Smooth muscle cell (in vitro differentiated cells): ENCODE measurements at regions not wholly inside any gene's neighbourhood (a gene's known extent, or its start where the extent isn't known, plus 50 kb on each side); places are given as distances from the start of the nearest gene placed in this dataset.
A peak's percentile ranks its signal among the peaks of the same experiment; 100 is the strongest.

Source experiments
- DNase-seq: peaks from one replicate; lab custom pipeline; 2025; ENCODE audit not compliant: unreplicated experiment; lab: John Stamatoyannopoulos, UW
- H2AFZ ChIP-seq: fragments of 200-600 bp; sonication (generic); 2 replicates; pipeline ENCODE4 v1.6.0; 2016; ENCODE audit warnings: antibody characterized with exemption, low read depth, mild to moderate bottlenecking
- H3F3A ChIP-seq: fragments of 200-600 bp; sonication (generic); 2 replicates; pipeline ENCODE4 v1.6.0; 2017; ENCODE audit warnings: antibody characterized with exemption, low read depth
- H3K27ac ChIP-seq: fragments of 200-600 bp; sonication (generic); 2 replicates; pipeline ENCODE4 v1.5.1; 2016; ENCODE audit warnings: low read depth, mild to moderate bottlenecking
- H3K27me3 ChIP-seq: fragments of 200-600 bp; sonication (generic); 2 replicates; pipeline ENCODE4 v1.6.1; 2016; ENCODE audit warnings: low read depth, mild to moderate bottlenecking
- H3K36me3 ChIP-seq: fragments of 200-600 bp; sonication (generic); 2 replicates; pipeline ENCODE4 v1.5.1; 2016; ENCODE audit warnings: low read depth
- H3K4me1 ChIP-seq: fragments of 200-600 bp; sonication (generic); 2 replicates; pipeline ENCODE4 v1.5.1; 2016; ENCODE audit warnings: low read depth
- H3K4me2 ChIP-seq: fragments of 200-600 bp; sonication (generic); 2 replicates; pipeline ENCODE4 v1.6.0; 2016; ENCODE audit warnings: mild to moderate bottlenecking
- H3K4me3 ChIP-seq: fragments of 200-600 bp; sonication (generic); 2 replicates; pipeline ENCODE4 v1.5.1; 2016; ENCODE audit warnings: mild to moderate bottlenecking
- H3K79me2 ChIP-seq: fragments of 200-600 bp; sonication (generic); 2 replicates; pipeline ENCODE4 v1.6.0; 2016; ENCODE audit warnings: low read depth, mild to moderate bottlenecking
- H3K9ac ChIP-seq: fragments of 200-600 bp; sonication (generic); 2 replicates; pipeline ENCODE4 v1.6.0; 2016; ENCODE audit warnings: low read depth
- H3K9me3 ChIP-seq: fragments of 200-600 bp; sonication (generic); replicated peaks from 2 replicates; pipeline ENCODE4 v1.5.1; 2016; ENCODE audit warnings: low read depth
- H4K20me1 ChIP-seq: fragments of 200-600 bp; sonication (generic); 2 replicates; pipeline ENCODE4 v1.6.0; 2016; ENCODE audit warnings: low read depth
- WGBS: methylation state at CpG from one replicate; pipeline ENCODE4 v1.1.7; 2016; ENCODE audit warnings: low lambda C conversion rate; 5-methylcytosine and 5-hydroxymethylcytosine counted together
- TF ChIP-seq, protein P1 (sequence below): fragments of 200-600 bp; sonication (generic); IDR thresholded peaks from 2 replicates; pipeline ENCODE4 v1.5.1; 2017; ENCODE audit warnings: borderline replicate concordance, mild to moderate bottlenecking, antibody characterized with exemption; ENCODE audit not compliant: insufficient read depth, poor library complexity, severe bottlenecking

DNA sequence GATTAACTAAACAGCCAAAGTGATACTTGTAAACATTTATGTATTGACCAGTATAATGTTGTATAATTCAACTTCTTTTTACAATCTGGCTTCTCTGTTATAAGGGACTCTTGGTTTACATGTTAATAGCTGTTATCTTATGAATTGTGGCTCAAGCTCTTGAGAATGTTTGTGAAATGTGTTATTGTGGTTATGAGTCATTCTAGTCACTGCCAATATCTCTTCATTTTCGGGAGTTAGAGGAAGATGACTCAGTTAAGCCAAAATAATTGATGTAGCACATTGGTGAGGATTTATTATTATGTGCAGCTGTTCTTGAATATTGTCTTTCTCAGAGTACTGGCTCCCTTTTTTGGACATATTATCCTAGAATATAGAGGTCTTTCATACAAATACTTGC lies 655.2 kb upstream of the RIOK2 start:
- H3K9ac ChIP-seq, result no peak overlapping the region
- H3K36me3 ChIP-seq, result no peaks in the 10 kb centered on the region
- no peaks in the 10 kb centered on the region for H3K9me3 ChIP-seq
- no peak overlapping the region for H2AFZ ChIP-seq
- DNase-seq, result no peak
- H3K4me2 ChIP-seq, result peak overlapping the region; percentile 40
- TF ChIP-seq, protein P1, sequence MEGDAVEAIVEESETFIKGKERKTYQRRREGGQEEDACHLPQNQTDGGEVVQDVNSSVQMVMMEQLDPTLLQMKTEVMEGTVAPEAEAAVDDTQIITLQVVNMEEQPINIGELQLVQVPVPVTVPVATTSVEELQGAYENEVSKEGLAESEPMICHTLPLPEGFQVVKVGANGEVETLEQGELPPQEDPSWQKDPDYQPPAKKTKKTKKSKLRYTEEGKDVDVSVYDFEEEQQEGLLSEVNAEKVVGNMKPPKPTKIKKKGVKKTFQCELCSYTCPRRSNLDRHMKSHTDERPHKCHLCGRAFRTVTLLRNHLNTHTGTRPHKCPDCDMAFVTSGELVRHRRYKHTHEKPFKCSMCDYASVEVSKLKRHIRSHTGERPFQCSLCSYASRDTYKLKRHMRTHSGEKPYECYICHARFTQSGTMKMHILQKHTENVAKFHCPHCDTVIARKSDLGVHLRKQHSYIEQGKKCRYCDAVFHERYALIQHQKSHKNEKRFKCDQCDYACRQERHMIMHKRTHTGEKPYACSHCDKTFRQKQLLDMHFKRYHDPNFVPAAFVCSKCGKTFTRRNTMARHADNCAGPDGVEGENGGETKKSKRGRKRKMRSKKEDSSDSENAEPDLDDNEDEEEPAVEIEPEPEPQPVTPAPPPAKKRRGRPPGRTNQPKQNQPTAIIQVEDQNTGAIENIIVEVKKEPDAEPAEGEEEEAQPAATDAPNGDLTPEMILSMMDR, result no peak
- no peaks in the 10 kb centered on the region for H3F3A ChIP-seq
- H3K4me3 ChIP-seq, result no peak overlapping the region
- H3K79me2 ChIP-seq, result no peaks in the 10 kb centered on the region
- peaks cover 10% of the 10 kb centered on the region for H3K4me1 ChIP-seq
- H3K27ac ChIP-seq, result no peak overlapping the region
- no peaks in the 10 kb centered on the region for H4K20me1 ChIP-seq
- no peaks in the 10 kb centered on the region for H3K27me3 ChIP-seq
- WGBS, result 0% methylated on average over 1 of the region's 1 CpG

GRCh38 chr5:97839341-97840086 lies 656.5 kb upstream of the RIOK2 start:
- peak overlapping the region; percentile 17 for H3K4me2 ChIP-seq
- H3K27ac ChIP-seq, result no peak overlapping the region
- no peaks in the 10 kb centered on the region for H3F3A ChIP-seq
- H3K27me3 ChIP-seq, result no peaks in the 10 kb centered on the region
- TF ChIP-seq, protein P1, result no peak
- H3K4me1 ChIP-seq, result peaks cover 10% of the 10 kb centered on the region
- H3K4me3 ChIP-seq, result no peak overlapping the region
- DNase-seq, result no peak
- H3K36me3 ChIP-seq, result no peaks in the 10 kb centered on the region
- H4K20me1 ChIP-seq, result no peaks in the 10 kb centered on the region
- WGBS, result 83% methylated on average over 2 of the region's 2 CpGs
- no peak overlapping the region for H3K9ac ChIP-seq
- no peaks in the 10 kb centered on the region for H3K9me3 ChIP-seq
- H2AFZ ChIP-seq, result no peak overlapping the region
- H3K79me2 ChIP-seq, result no peaks in the 10 kb centered on the region

- H2AFZ ChIP-seq, result no peak overlapping the region
- TF ChIP-seq, protein P1, result no peak
- DNase-seq, result no peak
- peak overlapping the region; percentile 14 for H3K4me2 ChIP-seq
- no peaks in the 10 kb centered on the region for H3K79me2 ChIP-seq
- H4K20me1 ChIP-seq, result no peaks in the 10 kb centered on the region
- H3K9ac ChIP-seq, result no peak overlapping the region
- no peak overlapping the region for H3K4me3 ChIP-seq
- 77% methylated on average over 3 of the region's 3 CpGs for WGBS
- H3K36me3 ChIP-seq, result no peaks in the 10 kb centered on the region
- no peak overlapping the region for H3K27ac ChIP-seq
- no peaks in the 10 kb centered on the region for H3K27me3 ChIP-seq
- peaks cover 10% of the 10 kb centered on the region for H3K4me1 ChIP-seq
- H3K9me3 ChIP-seq, result no peaks in the 10 kb centered on the region
- H3F3A ChIP-seq, result no peaks in the 10 kb centered on the region
Measured at GRCh38 chr5:97840643-97841042, 657.6 kb upstream of the RIOK2 start.

- TF ChIP-seq, protein P1, result no peak
- Histone ChIP-seq H3K27me3 (no peaks in the 10 kb centered on the region), H3K9ac (no peak overlapping the region), H3K4me1 (peaks cover 10% of the 10 kb centered on the region), H3K79me2 (no peaks in the 10 kb centered on the region), H3K4me3 (no peak overlapping the region), H4K20me1 (no peaks in the 10 kb centered on the region), H3K36me3 (no peaks in the 10 kb centered on the region), H3K27ac (no peak overlapping the region), H3K9me3 (no peaks in the 10 kb centered on the region), H2AFZ (no peak overlapping the region), H3F3A (no peaks in the 10 kb centered on the region), H3K4me2 (no peak overlapping the region)
- WGBS, result 95% methylated on average over 1 of the region's 1 CpG
- DNase-seq, result no peak
Measured at GRCh38 chr5:97842687-97843086, 659.6 kb upstream of the RIOK2 start.
